HCT116 (cell line): ENCODE measurements at regions not wholly inside any gene's neighbourhood (a gene's known extent, or its start where the extent isn't known, plus 50 kb on each side); places are given as distances from the start of the nearest gene placed in this dataset.

Source experiments
- ATAC-seq: fragments of 200-7000 bp; cut with Tn5 transposase; 2 replicates; pipeline ENCODE4 v1.9.1; 2020; ENCODE audit warnings: mild to moderate bottlenecking, moderate library complexity
- BruUV-seq: library from RNA; stranded (reverse); fragments of 400-500 nt; replicated peaks from 2 replicates; lab custom pipeline; 2021; lab: Mats Ljungman, UMichigan
- CTCF ChIA-PET: fragments of 300-600 bp; sonication (Branson Sonifier 250); formaldehyde crosslinking; loops from one replicate; lab custom pipeline; 2021; ENCODE audit warnings: antibody characterized with exemption; lab: Charles Lee
- POLR2A ChIA-PET: fragments of 300-600, 350-600 bp; sonication (Branson Sonifier 250); formaldehyde crosslinking; loops from one replicate; lab custom pipeline; 2021; ENCODE audit warnings: antibody characterized with exemption; lab: Charles Lee
- RAD21 ChIA-PET, 2 experiments: fragments of 300-600 bp; sonication (Branson Sonifier 250); formaldehyde crosslinking; loops; one replicate each; lab custom pipeline; 2023; ENCODE audit warnings: low total read pairs in 2 of 2; ENCODE audit not compliant: uncharacterized antibody in 2 of 2, unreplicated experiment in 2 of 2, low non-redundant PET in 1 of 2; lab: Charles Lee
- DNase-seq: peaks from one replicate; pipeline ENCODE4 v3.0.0-alpha.2; 2010; ENCODE audit warnings: low read depth, low spot score
- H2AFZ ChIP-seq: fragments of 200-600 bp; shearing (Covaris generic), sonication (generic); 2 replicates; pipeline ENCODE4 v1.6.1; 2017; ENCODE audit warnings: low read depth, mixed run types, mixed read lengths, antibody characterized with exemption, low read length; ENCODE audit not compliant: poor library complexity, severe bottlenecking
- H3K27ac ChIP-seq: 2 replicates; pipeline ENCODE4 v1.5.1; 2012; ENCODE audit warnings: low read depth, low read length
- H3K27me3 ChIP-seq: fragments of 200-600 bp; sonication (generic); 2 replicates; pipeline ENCODE4 v1.6.1; 2016; ENCODE audit warnings: mixed run types, low read length, mixed read lengths; ENCODE audit not compliant: insufficient read depth
- H3K36me3 ChIP-seq, 2 experiments: fragments of 200-500 bp in 1 of 2; fragments of 200-600 bp in 1 of 2; sonication (Bioruptor generic) in 1 of 2; sonication (generic) in 1 of 2; 2 replicates each; pipeline versions ENCODE4 v1.5.1 to v1.6.1; 2014 to 2016; ENCODE audit warnings: low read length in 2 of 2, inconsistent platforms in 1 of 2, mixed read lengths in 1 of 2, mixed run types in 1 of 2; ENCODE audit not compliant: insufficient read depth in 2 of 2, control insufficient read depth in 1 of 2
- H3K4me1 ChIP-seq, 2 experiments: fragments of 200-600 bp in 1 of 2; sonication (generic) in 1 of 2; 2 replicates each; pipeline versions ENCODE4 v1.5.1 to v1.6.1; 2012 to 2017; ENCODE audit warnings: low read length in 2 of 2, inconsistent platforms in 1 of 2, mild to moderate bottlenecking in 1 of 2, mixed read lengths in 1 of 2, mixed run types in 1 of 2, moderate library complexity in 1 of 2; ENCODE audit not compliant: insufficient read depth in 2 of 2, control insufficient read depth in 1 of 2
- H3K4me2 ChIP-seq: fragments of 200-600 bp; sonication (generic); 2 replicates; pipeline ENCODE4 v1.6.1; 2017; ENCODE audit warnings: mixed run types, low read length, mixed read lengths
- H3K4me3 ChIP-seq, 2 experiments: fragments of 200-600 bp in 1 of 2; sonication (generic) in 1 of 2; replicated peaks in 1 of 2; 2 replicates each; pipeline ENCODE4 v1.5.1; 2011 to 2016; ENCODE audit warnings: low read length in 2 of 2, control low read depth in 1 of 2, low read depth in 1 of 2, mild to moderate bottlenecking in 1 of 2, mixed read lengths in 1 of 2, mixed run types in 1 of 2
- H3K79me2 ChIP-seq: fragments of 200-600 bp; sonication (generic); 2 replicates; pipeline ENCODE4 v1.6.1; 2017; ENCODE audit warnings: mild to moderate bottlenecking, mixed run types, low read length, moderate library complexity, mixed read lengths; ENCODE audit not compliant: insufficient read depth
- H3K9ac ChIP-seq: fragments of 200-600 bp; sonication (generic); 2 replicates; pipeline ENCODE4 v1.6.1; 2016; ENCODE audit warnings: low read length, mixed read lengths
- H3K9me2 ChIP-seq: fragments of 200-600 bp; sonication (generic), shearing (Covaris generic); 2 replicates; pipeline ENCODE4 v1.6.1; 2017; ENCODE audit warnings: mixed run types, mild to moderate bottlenecking, moderate library complexity; ENCODE audit not compliant: insufficient read depth
- H3K9me3 ChIP-seq, 2 experiments: fragments of 200-500 bp in 1 of 2; fragments of 200-600 bp in 1 of 2; sonication (Bioruptor generic) in 1 of 2; sonication (generic) in 1 of 2; 2 replicates each; pipeline ENCODE4 v1.6.1; 2014 to 2017; ENCODE audit warnings: low read length in 2 of 2, mixed read lengths in 2 of 2, inconsistent platforms in 1 of 2, low read depth in 1 of 2, mild to moderate bottlenecking in 1 of 2, mixed run types in 1 of 2, moderate library complexity in 1 of 2; ENCODE audit not compliant: control insufficient read depth in 1 of 2, insufficient read depth in 1 of 2
- H4K20me1 ChIP-seq: fragments of 200-600 bp; sonication (generic), shearing (Covaris generic); 2 replicates; pipeline ENCODE4 v1.6.1; 2017; ENCODE audit warnings: mixed run types, mild to moderate bottlenecking, moderate library complexity; ENCODE audit not compliant: insufficient read depth
- EGR1 ChIP-seq: IDR thresholded peaks from 2 replicates; pipeline ENCODE4 v1.6.1; 2012; ENCODE audit warnings: low read depth
- POLR2A ChIP-seq: IDR thresholded peaks from 2 replicates; pipeline ENCODE4 v1.7.0; 2011; ENCODE audit warnings: borderline replicate concordance; ENCODE audit not compliant: insufficient read depth, insufficient read length; ENCODE audit errors: extremely low read depth
- POLR2AphosphoS5 ChIP-seq: IDR thresholded peaks from 2 replicates; pipeline ENCODE4 v1.6.1; 2011; ENCODE audit warnings: mild to moderate bottlenecking, low read depth, low read length, moderate library complexity
- SP1 ChIP-seq: IDR thresholded peaks from 2 replicates; pipeline ENCODE4 v1.6.1; 2012; ENCODE audit warnings: low read depth
- YY1 ChIP-seq: IDR thresholded peaks from 2 replicates; pipeline ENCODE4 v1.6.1; 2011; ENCODE audit warnings: low read length, low read depth, moderate library complexity, mild to moderate bottlenecking; ENCODE audit not compliant: insufficient replicate concordance; ENCODE audit errors: extremely low read depth
- intact Hi-C: fragments of 100-400 bp; cut with micrococcal nuclease; formaldehyde crosslinking; loops from 2 replicates; pipeline ENCODE4 v1.10.0; 2022
- TF ChIP-seq, protein P1 (sequence below), 3 experiments: fragments of 200-600 bp in 1 of 3; sonication (generic) in 1 of 3; IDR thresholded peaks in 2 of 3; conservative IDR thresholded peaks in 1 of 3; 2 replicates each; pipeline ENCODE4 v1.5.1; 2012 to 2017; ENCODE audit warnings: low read depth in 2 of 3, low read length in 2 of 3, antibody characterized with exemption in 1 of 3, borderline replicate concordance in 1 of 3, control low read depth in 1 of 3, mild to moderate bottlenecking in 1 of 3, mixed read lengths in 1 of 3, mixed run types in 1 of 3, moderate library complexity in 1 of 3; ENCODE audit not compliant: insufficient read depth in 1 of 3

DNA sequence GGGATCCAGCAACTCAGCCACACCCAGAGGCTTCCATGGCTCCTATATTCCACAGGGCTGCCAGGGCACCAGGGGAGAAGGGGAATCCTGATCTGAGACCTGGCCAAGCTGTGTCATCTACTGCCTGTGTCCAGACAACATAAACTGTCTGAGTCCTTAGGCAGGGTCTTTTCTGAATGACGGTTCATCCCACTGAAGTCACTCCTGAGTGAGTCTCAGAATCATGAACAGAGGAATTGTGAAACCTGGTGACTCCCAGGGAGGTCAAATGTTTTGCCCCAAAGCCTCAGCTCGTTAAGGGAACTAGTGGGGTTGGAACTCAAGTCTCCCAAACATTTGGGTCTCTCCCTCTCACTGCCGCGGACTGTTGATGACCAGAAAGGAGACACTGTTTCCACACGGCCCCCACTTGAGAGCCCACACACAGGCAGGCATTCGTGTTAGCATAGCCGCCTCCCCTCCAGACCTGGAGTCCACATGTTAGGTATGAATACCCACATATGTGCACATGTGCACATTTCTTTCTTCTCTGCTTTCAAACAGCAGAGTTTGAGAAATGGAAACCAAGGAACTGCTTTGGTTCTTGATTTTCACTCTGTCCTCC, 87.2 kb upstream of the KCNK12 start:
- ChIA-PET CTCF (no interaction called here), RAD21 (no interaction called here)

More for the DNA sequence above, 87.2 kb upstream of the KCNK12 start:
- no peak overlapping the region for H3K4me2 ChIP-seq
- no peak overlapping the region for H3K4me3 ChIP-seq
- no peaks in the 10 kb centered on the region for H4K20me1 ChIP-seq
- no peak for ATAC-seq
- H3K9me2 ChIP-seq: no peaks in the 10 kb centered on the region
- H2AFZ ChIP-seq: no peak overlapping the region
- peaks cover 0 to 10% of the 10 kb centered on the region in 2 experiments; a peak in 1 of 4 replicates for H3K4me1 ChIP-seq
- H3K27ac ChIP-seq: no peak overlapping the region
- H3K79me2 ChIP-seq: no peaks in the 10 kb centered on the region
- TF ChIP-seq POLR2AphosphoS5 (no peak), SP1 (no peak), YY1 (no peak), EGR1 (no peak), POLR2A (no peak)
- TF ChIP-seq, protein P1, sequence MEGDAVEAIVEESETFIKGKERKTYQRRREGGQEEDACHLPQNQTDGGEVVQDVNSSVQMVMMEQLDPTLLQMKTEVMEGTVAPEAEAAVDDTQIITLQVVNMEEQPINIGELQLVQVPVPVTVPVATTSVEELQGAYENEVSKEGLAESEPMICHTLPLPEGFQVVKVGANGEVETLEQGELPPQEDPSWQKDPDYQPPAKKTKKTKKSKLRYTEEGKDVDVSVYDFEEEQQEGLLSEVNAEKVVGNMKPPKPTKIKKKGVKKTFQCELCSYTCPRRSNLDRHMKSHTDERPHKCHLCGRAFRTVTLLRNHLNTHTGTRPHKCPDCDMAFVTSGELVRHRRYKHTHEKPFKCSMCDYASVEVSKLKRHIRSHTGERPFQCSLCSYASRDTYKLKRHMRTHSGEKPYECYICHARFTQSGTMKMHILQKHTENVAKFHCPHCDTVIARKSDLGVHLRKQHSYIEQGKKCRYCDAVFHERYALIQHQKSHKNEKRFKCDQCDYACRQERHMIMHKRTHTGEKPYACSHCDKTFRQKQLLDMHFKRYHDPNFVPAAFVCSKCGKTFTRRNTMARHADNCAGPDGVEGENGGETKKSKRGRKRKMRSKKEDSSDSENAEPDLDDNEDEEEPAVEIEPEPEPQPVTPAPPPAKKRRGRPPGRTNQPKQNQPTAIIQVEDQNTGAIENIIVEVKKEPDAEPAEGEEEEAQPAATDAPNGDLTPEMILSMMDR (IDR thresholded peaks at IDR 0.05 in 2 of 3, conservative IDR thresholded peaks at IDR 0.05 in 1 of 3; ENCODE audit: borderline replicate concordance in 1 of 3, insufficient read depth in 1 of 3, low read depth in 2 of 3, low read length in 2 of 3): no peak
- no peak for DNase-seq
- intact Hi-C loops: no loop called here
- no peaks in the 10 kb centered on the region for H3K36me3 ChIP-seq
- H3K27me3 ChIP-seq: no peaks in the 10 kb centered on the region
- BruUV-seq: no TSS peak
- H3K9ac ChIP-seq: no peak overlapping the region
- POLR2A ChIA-PET: no interaction called here
- H3K9me3 ChIP-seq: no peaks in the 10 kb centered on the region
